T-helper 1 cell (primary cell): ENCODE measurements at regions not wholly inside any gene's neighbourhood (a gene's known extent, or its start where the extent isn't known, plus 50 kb on each side); places are given as distances from the start of the nearest gene placed in this dataset.

ENCODE experiments used
- DNase-seq, 5 donors: peaks; one replicate each; pipeline ENCODE4 v3.0.0-alpha.2; 2012 to 2020

DNA sequence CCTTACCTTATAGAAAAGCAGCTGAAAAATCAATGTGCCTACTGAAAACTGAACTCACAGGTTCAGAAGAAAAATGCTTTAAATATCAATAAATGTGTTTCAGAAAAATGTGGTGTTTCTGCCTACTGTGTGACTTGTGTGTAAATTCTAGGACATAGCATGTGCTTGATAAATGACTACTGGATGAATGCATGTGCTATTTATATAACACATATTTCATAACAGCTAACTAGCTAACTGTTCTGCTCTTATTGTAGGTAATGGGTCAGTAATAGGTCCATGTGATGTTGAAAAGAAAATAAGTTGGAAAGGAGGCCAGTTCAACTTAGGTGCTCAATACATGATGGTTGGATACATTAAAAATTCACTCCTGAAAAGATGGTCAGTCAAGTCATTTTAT lies 993.0 kb upstream of the LCORL start:
- no peak for DNase-seq

DNA sequence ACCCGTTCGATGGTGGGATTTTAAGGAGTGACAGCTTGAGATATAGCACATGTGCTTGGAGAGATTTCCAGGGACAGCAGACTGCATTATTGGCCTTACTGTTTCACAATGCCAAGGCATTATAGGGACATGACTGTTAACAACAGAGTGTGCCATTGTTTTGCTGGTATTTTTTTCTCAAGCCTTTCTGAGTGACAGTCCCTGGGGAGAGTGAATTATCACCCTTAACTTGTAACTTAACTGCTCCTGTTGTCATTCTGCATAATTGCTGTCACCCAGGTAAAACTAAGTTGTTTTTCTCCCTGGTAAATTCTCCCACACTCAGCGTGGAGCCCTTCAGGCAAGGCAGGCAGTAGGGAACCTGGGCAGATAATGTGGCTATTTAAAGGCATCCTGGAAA lies 989.2 kb upstream of the LCORL start:
- DNase-seq = no peak

DNA sequence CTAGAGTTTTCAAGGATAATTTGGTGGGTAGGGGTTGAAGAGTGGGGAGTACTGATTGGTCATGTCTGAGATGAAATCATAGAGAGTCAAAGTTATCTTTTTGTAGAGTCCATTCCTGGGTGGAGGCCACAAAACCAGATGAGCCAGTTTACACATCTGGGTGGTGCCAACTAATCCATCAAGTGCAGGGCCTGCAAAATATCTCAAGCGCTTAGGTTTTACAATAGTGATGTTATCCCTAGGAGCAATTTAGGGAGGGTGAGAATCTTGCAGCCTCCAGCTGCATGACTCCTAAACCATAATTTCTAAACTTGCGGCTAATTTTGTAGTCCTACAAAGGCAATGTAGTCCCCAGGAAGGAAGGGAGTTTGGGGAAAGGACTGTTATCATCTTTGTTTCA lies 988.3 kb upstream of the LCORL start:
- no peak for DNase-seq

DNA sequence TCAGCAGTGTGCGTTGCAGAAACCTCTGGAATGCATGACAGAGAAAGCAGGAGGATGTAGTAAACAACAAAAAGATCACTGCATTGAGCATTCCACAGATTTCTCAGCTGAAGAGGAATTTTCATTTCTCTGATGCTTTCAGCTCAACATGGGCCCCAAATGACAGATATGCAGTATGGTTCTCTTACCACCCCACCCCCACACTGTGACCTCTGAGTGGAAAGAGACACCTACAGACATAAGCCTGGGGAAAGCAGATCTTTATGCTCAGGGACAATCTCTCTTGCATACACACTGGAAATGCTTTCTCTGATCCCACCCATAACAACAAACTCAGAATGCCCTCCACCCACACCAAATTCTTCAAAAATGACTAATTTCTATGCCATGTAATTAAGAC lies 983.7 kb upstream of the LCORL start:
- no peak for DNase-seq

- DNase-seq = no peak
Observed at GRCh38 chr4:19002170-19002569, 980.6 kb upstream of the LCORL start.

- DNase-seq = no peak
Observed at GRCh38 chr4:18999595-18999994, 978.0 kb upstream of the LCORL start.

- DNase-seq = no peak
Observed at GRCh38 chr4:18981234-18981615, 959.7 kb upstream of the LCORL start.

GRCh38 chr4:18980516-18981233 lies 959.1 kb upstream of the LCORL start:
- DNase-seq = no peak

- DNase-seq = no peak
Observed at GRCh38 chr4:18976884-18977283, 955.3 kb upstream of the LCORL start.

- no peak for DNase-seq
Observed at GRCh38 chr4:18975916-18976808, 954.6 kb upstream of the LCORL start.

- no peak for DNase-seq
Observed at GRCh38 chr4:18973296-18973695, 951.7 kb upstream of the LCORL start.

GRCh38 chr4:18961879-18962278 lies 940.3 kb upstream of the LCORL start:
- no peak for DNase-seq

GRCh38 chr4:18961266-18961665 lies 939.7 kb upstream of the LCORL start:
- DNase-seq = no peak

GRCh38 chr4:18957716-18958115 lies 936.2 kb upstream of the LCORL start:
- no peak for DNase-seq

DNA sequence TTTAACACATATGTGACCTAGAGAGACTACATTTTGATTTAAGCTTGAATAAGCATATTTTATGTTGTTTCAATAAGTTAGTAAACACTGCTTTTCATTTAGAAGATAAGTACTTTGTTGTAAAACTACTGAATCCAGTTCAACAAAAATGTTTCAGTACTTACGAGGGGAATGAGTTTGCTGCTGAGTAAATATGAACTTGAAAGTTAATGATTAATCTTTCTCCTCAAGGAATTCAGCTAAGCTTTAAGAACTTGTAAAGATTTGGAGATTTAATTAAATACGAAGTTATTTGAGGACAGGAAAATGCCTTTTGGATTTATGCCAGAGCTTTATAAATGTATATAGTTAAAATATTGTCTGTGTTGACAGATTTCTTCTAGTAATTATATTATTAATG lies 933.0 kb upstream of the LCORL start:
- no peak for DNase-seq

GRCh38 chr4:18953613-18954012 lies 932.1 kb upstream of the LCORL start:
- no peak for DNase-seq

DNA sequence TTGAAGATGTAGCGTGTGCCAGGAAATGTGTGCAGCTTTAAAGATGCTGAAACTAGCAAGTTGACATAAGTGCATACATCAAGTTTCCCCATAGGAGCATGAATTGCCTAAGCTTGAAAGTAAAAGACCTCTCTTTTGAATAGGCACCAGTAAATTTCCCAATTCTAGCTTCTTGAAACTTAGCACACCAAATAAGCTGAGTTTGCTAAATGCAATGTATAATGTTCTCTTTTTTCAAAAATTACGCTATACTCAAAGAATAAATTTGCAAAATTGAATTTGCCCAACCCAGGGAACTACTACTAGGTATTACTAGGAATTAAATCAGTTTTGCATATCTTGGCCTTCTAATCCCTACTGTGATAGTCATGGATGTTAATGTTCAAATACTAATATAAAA lies 923.9 kb upstream of the LCORL start:
- DNase-seq = no peak

- no peak for DNase-seq
Observed at GRCh38 chr4:18942874-18943273, 921.3 kb upstream of the LCORL start.

GRCh38 chr4:18938343-18939099 lies 917.0 kb upstream of the LCORL start:
- DNase-seq = no peak

DNA sequence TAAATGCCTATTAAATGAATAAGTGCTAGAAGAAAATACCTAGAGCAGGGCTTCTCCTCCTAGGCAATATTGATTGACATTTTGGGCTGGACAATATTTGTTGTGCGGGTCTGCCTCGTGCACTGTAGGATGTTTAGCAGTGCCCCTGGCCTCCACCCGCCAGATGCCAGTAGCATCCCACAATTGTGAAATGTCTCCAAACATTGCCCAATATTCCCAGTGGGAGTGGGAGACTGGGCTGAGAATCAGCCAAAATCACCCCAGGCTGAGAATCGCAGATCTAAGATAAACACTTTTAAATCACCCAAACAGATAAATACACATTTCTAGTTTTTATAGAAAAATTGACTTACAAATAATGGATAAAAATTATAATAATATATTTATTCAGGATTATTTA lies 916.2 kb upstream of the LCORL start:
- DNase-seq = no peak

DNA sequence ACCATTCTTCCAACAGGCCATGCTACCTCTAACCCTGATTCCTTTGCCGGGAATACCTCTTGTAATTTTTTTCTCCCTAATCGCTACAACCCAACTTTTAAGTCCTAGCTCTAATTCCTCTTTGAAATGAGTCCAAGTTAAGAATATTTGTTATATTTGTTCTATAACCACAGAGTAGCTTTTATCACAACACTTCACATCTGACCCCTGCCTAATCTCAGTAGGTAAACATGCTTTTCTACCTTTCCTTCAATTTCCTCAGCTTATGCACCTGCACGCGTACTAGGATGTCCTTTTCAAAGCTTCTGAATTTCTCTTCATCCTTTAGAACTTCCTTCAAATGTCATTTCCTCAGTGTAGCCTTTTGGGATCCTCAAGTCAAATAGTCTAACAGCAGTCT lies 915.5 kb upstream of the LCORL start:
- DNase-seq = no peak

DNA sequence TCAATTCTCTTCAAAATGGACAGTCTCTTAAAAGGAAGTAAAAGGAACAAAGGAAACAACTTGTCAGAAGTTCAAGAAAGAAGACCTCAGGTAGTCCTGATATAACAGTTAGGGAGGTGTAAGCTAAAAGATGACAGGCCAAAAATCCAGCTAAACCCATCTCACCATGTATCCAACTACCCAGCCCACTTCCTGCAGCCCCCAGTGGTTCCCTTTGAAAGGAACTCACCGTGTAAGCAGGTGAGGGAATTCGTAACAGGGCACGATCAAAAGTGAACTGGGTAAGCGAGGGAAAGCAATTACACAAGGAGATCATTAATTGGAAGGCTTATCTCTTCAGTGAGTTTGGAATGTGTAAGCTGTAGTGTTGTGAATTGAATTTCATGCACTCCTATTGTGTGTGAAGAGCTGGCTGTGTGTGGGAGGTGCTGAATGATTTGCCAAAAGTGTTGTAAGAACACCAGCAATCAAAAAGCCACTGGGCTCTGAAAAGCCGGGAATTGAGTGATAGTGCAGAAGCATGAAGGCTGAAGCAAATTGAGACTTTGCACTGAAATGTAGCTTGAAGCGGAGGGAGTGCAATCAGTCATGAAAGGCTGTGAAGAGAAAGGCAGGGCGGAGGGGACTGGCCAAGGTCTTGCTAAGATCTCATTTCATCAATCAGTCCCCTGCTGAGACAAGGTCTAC lies 914.2 kb upstream of the LCORL start:
- no peak for DNase-seq

- no peak for DNase-seq
Observed at GRCh38 chr4:18934197-18934596, 912.6 kb upstream of the LCORL start.
